GM21381 (cell line): ENCODE measurements at regions not wholly inside any gene's neighbourhood (a gene's known extent, or its start where the extent isn't known, plus 50 kb on each side); places are given as distances from the start of the nearest gene placed in this dataset.

Source experiments
- ATAC-seq: cut with Tn5 transposase; IDR thresholded peaks from one replicate; pipeline ENCODE4 v1.9.1; 2021; ENCODE audit warnings: mild to moderate bottlenecking, moderate library complexity; ENCODE audit not compliant: unreplicated experiment

- no peak for ATAC-seq
Measured at GRCh38 chrX:22325096-22325495, 52.4 kb downstream of the CBLL2 start.

- ATAC-seq: no peak
Measured at GRCh38 chrX:22329783-22330182, 57.1 kb downstream of the CBLL2 start.

- no peak for ATAC-seq
Measured at GRCh38 chrX:22338740-22339139, 66.0 kb downstream of the CBLL2 start.

- no peak for ATAC-seq
Measured at GRCh38 chrX:22339459-22339858, 66.7 kb downstream of the CBLL2 start.

GRCh38 chrX:22340022-22340616 lies 67.4 kb downstream of the CBLL2 start:
- ATAC-seq: no peak

- ATAC-seq: no peak
Measured at GRCh38 chrX:22343192-22343591, 70.5 kb downstream of the CBLL2 start.

- no peak for ATAC-seq
Measured at GRCh38 chrX:22345884-22346283, 73.2 kb downstream of the CBLL2 start.

GRCh38 chrX:22347491-22347890 lies 74.8 kb downstream of the CBLL2 start:
- no peak for ATAC-seq

GRCh38 chrX:22349116-22349515 lies 76.4 kb downstream of the CBLL2 start:
- ATAC-seq: no peak

- ATAC-seq: no peak
Measured at GRCh38 chrX:22351076-22351475, 78.4 kb downstream of the CBLL2 start.

GRCh38 chrX:22351966-22352365 lies 79.3 kb downstream of the CBLL2 start:
- no peak for ATAC-seq

- no peak for ATAC-seq
Measured at GRCh38 chrX:22357621-22358020, 84.9 kb downstream of the CBLL2 start.

GRCh38 chrX:22360129-22360528 lies 87.4 kb downstream of the CBLL2 start:
- ATAC-seq: no peak

GRCh38 chrX:22365460-22365859 lies 92.7 kb downstream of the CBLL2 start:
- ATAC-seq: no peak

- ATAC-seq: no peak
Measured at GRCh38 chrX:22366166-22366702, 93.5 kb downstream of the CBLL2 start.

GRCh38 chrX:22366906-22367305 lies 94.2 kb downstream of the CBLL2 start:
- no peak for ATAC-seq

GRCh38 chrX:22373094-22373493 lies 100.4 kb downstream of the CBLL2 start:
- ATAC-seq: no peak

- no peak for ATAC-seq
Measured at GRCh38 chrX:22373766-22374165, 101.1 kb downstream of the CBLL2 start.

GRCh38 chrX:22376369-22376768 lies 103.7 kb downstream of the CBLL2 start:
- ATAC-seq: no peak

GRCh38 chrX:22378296-22378695 lies 105.6 kb downstream of the CBLL2 start:
- no peak for ATAC-seq

- ATAC-seq: no peak
Measured at GRCh38 chrX:22383988-22384387, 111.3 kb downstream of the CBLL2 start.

GRCh38 chrX:22389556-22390179 lies 117.0 kb downstream of the CBLL2 start:
- no peak for ATAC-seq
